ENCODE measurements at regions not wholly inside any gene's neighbourhood (a gene's known extent, or its start where the extent isn't known, plus 50 kb on each side); places are given as distances from the start of the nearest gene placed in this dataset.
A peak's percentile ranks its signal among the peaks of the same experiment; 100 is the strongest.

- no peak for DNase-seq (ENCODE audit: low spot score)
- CTCF ChIA-PET (ENCODE audit: low intra/inter-chr PET ratio, low total read pairs): no interaction called here
- H4K20me1 ChIP-seq (ENCODE audit: insufficient read depth, low read length): no peaks in the 10 kb centered on the region
- TF ChIP-seq SALL2 (CRISPR knock-in tag; IDR thresholded peaks at IDR 0.05) (no peak), ZNF691 (CRISPR knock-in tag; IDR thresholded peaks at IDR 0.05; ENCODE audit: borderline replicate concordance, low read depth) (no peak), ZNF530 (CRISPR knock-in tag; IDR thresholded peaks at IDR 0.05; ENCODE audit: low read depth) (no peak), GATAD2A (CRISPR knock-in tag; IDR thresholded peaks at IDR 0.05) (no peak), ZNF773 (CRISPR knock-in tag; IDR thresholded peaks at IDR 0.05; ENCODE audit: borderline replicate concordance) (no peak), ZNF230 (CRISPR knock-in tag; IDR thresholded peaks at IDR 0.05) (no peak), ZNF326 (CRISPR knock-in tag; IDR thresholded peaks at IDR 0.05; ENCODE audit: borderline replicate concordance) (no peak), TRIM22 (IDR thresholded peaks at IDR 0.05) (no peak), ZNF432 (CRISPR knock-in tag; IDR thresholded peaks at IDR 0.05; ENCODE audit: borderline replicate concordance) (no peak), REL (CRISPR knock-in tag; conservative IDR thresholded peaks at IDR 0.05) (no peak), BRD4 (CRISPR knock-in tag; IDR thresholded peaks at IDR 0.05) (no peak), BCL3 (CRISPR knock-in tag; IDR thresholded peaks at IDR 0.05) (no peak)
- TF ChIP-seq, protein P1, sequence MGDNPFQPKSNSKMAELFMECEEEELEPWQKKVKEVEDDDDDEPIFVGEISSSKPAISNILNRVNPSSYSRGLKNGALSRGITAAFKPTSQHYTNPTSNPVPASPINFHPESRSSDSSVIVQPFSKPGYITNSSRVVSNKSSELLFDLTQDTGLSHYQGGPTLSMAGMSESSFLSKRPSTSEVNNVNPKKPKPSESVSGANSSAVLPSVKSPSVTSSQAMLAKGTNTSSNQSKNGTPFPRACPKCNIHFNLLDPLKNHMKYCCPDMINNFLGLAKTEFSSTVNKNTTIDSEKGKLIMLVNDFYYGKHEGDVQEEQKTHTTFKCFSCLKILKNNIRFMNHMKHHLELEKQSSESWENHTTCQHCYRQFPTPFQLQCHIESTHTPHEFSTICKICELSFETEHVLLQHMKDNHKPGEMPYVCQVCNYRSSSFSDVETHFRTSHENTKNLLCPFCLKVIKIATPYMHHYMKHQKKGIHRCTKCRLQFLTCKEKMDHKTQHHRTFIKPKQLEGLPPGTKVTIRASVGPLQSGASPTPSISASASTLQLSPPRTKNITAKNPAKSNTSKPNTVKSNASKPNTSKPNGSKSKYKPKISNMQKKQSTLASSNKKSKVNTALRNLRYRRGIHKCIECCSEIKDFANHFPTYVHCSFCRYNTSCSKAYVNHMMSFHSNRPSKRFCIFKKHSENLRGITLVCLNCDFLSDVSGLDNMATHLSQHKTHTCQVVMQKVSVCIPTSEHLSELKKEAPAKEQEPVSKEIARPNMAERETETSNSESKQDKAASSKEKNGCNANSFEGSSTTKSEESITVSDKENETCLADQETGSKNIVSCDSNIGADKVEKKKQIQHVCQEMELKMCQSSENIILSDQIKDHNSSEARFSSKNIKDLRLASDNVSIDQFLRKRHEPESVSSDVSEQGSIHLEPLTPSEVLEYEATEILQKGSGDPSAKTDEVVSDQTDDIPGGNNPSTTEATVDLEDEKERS (CRISPR knock-in tag; IDR thresholded peaks at IDR 0.05): no peak
- H3K79me2 ChIP-seq (ENCODE audit: insufficient read depth, low read length): no peaks in the 10 kb centered on the region
- H3K9ac ChIP-seq (ENCODE audit: insufficient read depth, low read depth, low read length): no peak overlapping the region
- H3K4me3 ChIP-seq (replicated peaks in 1 of 3; ENCODE audit: insufficient read depth in 1 of 3, low read depth in 2 of 3, low read length in 3 of 3): no peak overlapping the region
- peak; percentile 63 for ATAC-seq
- no peak overlapping the region for H3K4me2 ChIP-seq (ENCODE audit: low read depth, low read length)
- no peaks in the 10 kb centered on the region for H3K27me3 ChIP-seq (ENCODE audit: control insufficient read depth in 1 of 2, insufficient read depth in 2 of 2, low read length in 2 of 2)
- H3K4me1 ChIP-seq (ENCODE audit: insufficient read depth, low read length): no peaks in the 10 kb centered on the region
- BruUV-seq (replicated peaks): no TSS peak
- FAIRE-seq: no peak
- intact Hi-C loops (cut with micrococcal nuclease; ENCODE audit: unreplicated experiment): no loop called here
- no peak overlapping the region for H2AFZ ChIP-seq (ENCODE audit: low read length)
- no peaks in the 10 kb centered on the region for H3K9me3 ChIP-seq (ENCODE audit: low read length)
- no peaks in the 10 kb centered on the region for H3K36me3 ChIP-seq (replicated peaks in 1 of 2; ENCODE audit: control insufficient read depth in 1 of 2, insufficient read depth in 2 of 2, low read length in 2 of 2)
- no peak overlapping the region for H3K27ac ChIP-seq (ENCODE audit: extremely low read length, insufficient read depth, low read length)
- POLR2A ChIA-PET: no interaction called here
- in situ Hi-C loops (cut with HindIII; ENCODE audit: extremely low pct_ligation_motif_present, low pct_unique_long_range_greater_than_20kb): loop anchor here (25.0 kb wide), 1 partner anchor 316 kb away; no protein-coding TSS in a partner anchor
Measured at GRCh38 chr4:43452948-43453347, 560.4 kb downstream of the GRXCR1 start.

Data from HepG2 (cell line).